H9 (cell line): ENCODE measurements at regions not wholly inside any gene's neighbourhood (a gene's known extent, or its start where the extent isn't known, plus 50 kb on each side); places are given as distances from the start of the nearest gene placed in this dataset.

Source experiments
- DNase-seq: peaks from one replicate; pipeline ENCODE4 v3.0.0-alpha.2; 2017
- H2AFZ ChIP-seq: one replicate; pipeline ENCODE4 v1.6.1; 2013; ENCODE audit warnings: mild to moderate bottlenecking, low read length, control low read depth, moderate library complexity
- H2AK5ac ChIP-seq: 2 replicates; pipeline ENCODE4 v1.6.1; 2013; ENCODE audit warnings: low read length, control low read depth, mixed read lengths; ENCODE audit not compliant: insufficient read length
- H2BK120ac ChIP-seq: one replicate; pipeline ENCODE4 v1.6.1; 2013; ENCODE audit warnings: low read depth, mild to moderate bottlenecking, low read length, control low read depth, inconsistent platforms; ENCODE audit not compliant: poor library complexity, severe bottlenecking
- H2BK12ac ChIP-seq: 2 replicates; pipeline ENCODE4 v1.6.1; 2013; ENCODE audit warnings: low read length, control low read depth, mixed read lengths, low read depth; ENCODE audit not compliant: insufficient read length
- H2BK15ac ChIP-seq: 2 replicates; pipeline ENCODE4 v1.6.1; 2013; ENCODE audit warnings: low read depth, low read length, control low read depth
- H2BK20ac ChIP-seq: one replicate; pipeline ENCODE4 v1.6.1; 2013; ENCODE audit warnings: low read depth, mild to moderate bottlenecking, low read length, control low read depth, inconsistent platforms; ENCODE audit not compliant: poor library complexity, severe bottlenecking
- H2BK5ac ChIP-seq: 2 replicates; pipeline ENCODE4 v1.6.1; 2013; ENCODE audit warnings: low read length, control low read depth, mixed read lengths; ENCODE audit not compliant: insufficient read length
- H3K14ac ChIP-seq: 2 replicates; pipeline ENCODE4 v1.6.1; 2013; ENCODE audit warnings: low read length, control low read depth; ENCODE audit not compliant: insufficient read depth
- H3K18ac ChIP-seq: 2 replicates; pipeline ENCODE4 v1.6.1; 2013; ENCODE audit warnings: low read depth, mild to moderate bottlenecking, mixed read lengths, low read length, control low read depth; ENCODE audit not compliant: insufficient read length
- H3K23ac ChIP-seq: 2 replicates; pipeline ENCODE4 v1.6.1; 2013; ENCODE audit warnings: low read length, control low read depth, mixed read lengths, low read depth; ENCODE audit not compliant: insufficient read length
- H3K23me2 ChIP-seq: 2 replicates; pipeline ENCODE4 v1.6.1; 2013; ENCODE audit warnings: low read depth, mild to moderate bottlenecking, mixed read lengths, low read length, control low read depth; ENCODE audit not compliant: insufficient read length, poor library complexity, severe bottlenecking
- H3K27ac ChIP-seq: 2 replicates; pipeline ENCODE4 v1.5.1; 2013; ENCODE audit warnings: low read length, control low read depth, mixed read lengths, low read depth; ENCODE audit not compliant: insufficient read length
- H3K27me3 ChIP-seq: 2 replicates; pipeline ENCODE4 v1.6.1; 2013; ENCODE audit warnings: low read length, control low read depth, inconsistent platforms; ENCODE audit not compliant: insufficient read depth
- H3K4ac ChIP-seq: 2 replicates; pipeline ENCODE4 v1.6.1; 2013; ENCODE audit warnings: low read depth, mild to moderate bottlenecking, control low read depth, inconsistent platforms, low read length, moderate library complexity
- H3K4me1 ChIP-seq: 2 replicates; pipeline ENCODE4 v1.6.1; 2013; ENCODE audit warnings: low read length, control low read depth, inconsistent platforms; ENCODE audit not compliant: insufficient read depth
- H3K4me2 ChIP-seq: 2 replicates; pipeline ENCODE4 v1.6.1; 2013; ENCODE audit warnings: low read length, control low read depth, mixed read lengths; ENCODE audit not compliant: insufficient read length, insufficient read depth
- H3K56ac ChIP-seq: 2 replicates; pipeline ENCODE4 v1.6.1; 2013; ENCODE audit warnings: low read depth, mild to moderate bottlenecking, mixed read lengths, low read length, control low read depth; ENCODE audit not compliant: insufficient read length
- H3K79me1 ChIP-seq: 2 replicates; pipeline ENCODE4 v1.6.1; 2013; ENCODE audit warnings: low read depth, mild to moderate bottlenecking, moderate library complexity, low read length, control low read depth, inconsistent platforms; ENCODE audit not compliant: insufficient read depth, poor library complexity, severe bottlenecking
- H3K79me2 ChIP-seq: 2 replicates; pipeline ENCODE4 v1.6.1; 2013; ENCODE audit warnings: low read length, control low read depth, inconsistent platforms; ENCODE audit not compliant: insufficient read depth
- H3K9ac ChIP-seq: 2 replicates; pipeline ENCODE4 v1.6.1; 2013; ENCODE audit warnings: low read length, control low read depth, mixed read lengths; ENCODE audit not compliant: insufficient read length; ENCODE audit errors: extremely low read depth
- H3K9me3 ChIP-seq: one replicate; pipeline ENCODE4 v1.6.1; 2013; ENCODE audit warnings: low read depth, low read length, inconsistent platforms; ENCODE audit not compliant: control insufficient read depth
- H3T11ph ChIP-seq: one replicate; pipeline ENCODE4 v1.6.1; 2013; ENCODE audit warnings: mild to moderate bottlenecking, low read length, control low read depth, inconsistent platforms
- H4K20me1 ChIP-seq: one replicate; pipeline ENCODE4 v1.6.1; 2013; ENCODE audit not compliant: control insufficient read depth, insufficient read length, insufficient read depth
- H4K5ac ChIP-seq: 2 replicates; pipeline ENCODE4 v1.6.1; 2013; ENCODE audit warnings: low read depth, mild to moderate bottlenecking, mixed read lengths, low read length, control low read depth; ENCODE audit not compliant: insufficient read length
- H4K8ac ChIP-seq: replicated peaks from 2 replicates; pipeline ENCODE4 v1.6.1; 2013; ENCODE audit warnings: low read length, control low read depth, mixed read lengths, low read depth; ENCODE audit not compliant: insufficient read length
- H4K91ac ChIP-seq: 2 replicates; pipeline ENCODE4 v1.6.1; 2013; ENCODE audit warnings: low read depth, mild to moderate bottlenecking, moderate library complexity, mixed read lengths, low read length, control low read depth; ENCODE audit not compliant: insufficient read length
- H3K27ac Mint-ChIP-seq, 3 experiments: 2 replicates in 2 of 3; 3 replicates in 1 of 3; pipeline ENCODE4 v1.8.0; 2020 to 2021; ENCODE audit warnings: mixed read lengths in 3 of 3, mild to moderate bottlenecking in 1 of 3, moderate library complexity in 1 of 3
- H3K27me3 Mint-ChIP-seq: 2 replicates; pipeline ENCODE4 v1.8.0; 2021; ENCODE audit warnings: low read depth, mild to moderate bottlenecking, moderate library complexity, mixed read lengths
- H3K36me3 Mint-ChIP-seq, 3 experiments: 2 replicates in 2 of 3; 3 replicates in 1 of 3; pipeline ENCODE4 v1.8.0; 2020 to 2021; ENCODE audit warnings: low read depth in 3 of 3, mixed read lengths in 3 of 3; ENCODE audit not compliant: insufficient read depth in 1 of 3
- H3K4me1 Mint-ChIP-seq, 2 experiments: 2 replicates each; pipeline ENCODE4 v1.8.0; 2020; ENCODE audit warnings: mixed read lengths in 2 of 2
- H3K4me3 Mint-ChIP-seq, 2 experiments: 2 replicates in 1 of 2; 3 replicates in 1 of 2; pipeline ENCODE4 v1.8.0; 2020 to 2021; ENCODE audit warnings: mild to moderate bottlenecking in 2 of 2, mixed read lengths in 2 of 2, moderate library complexity in 1 of 2
- H3K9me3 Mint-ChIP-seq, 2 experiments: 2 replicates in 1 of 2; 3 replicates in 1 of 2; pipeline ENCODE4 v1.8.0; 2020; ENCODE audit warnings: mild to moderate bottlenecking in 2 of 2, mixed read lengths in 2 of 2, moderate library complexity in 1 of 2
- CTCF ChIP-seq: fragments of 200-600 bp; sonication (generic); conservative IDR thresholded peaks from 3 replicates; pipeline ENCODE4 v1.8.0; 2021; ENCODE audit warnings: antibody characterized with exemption, mild to moderate bottlenecking

GRCh38 chr10:61166065-61166464, 222.1 kb upstream of the RHOBTB1 start:
- Histone ChIP-seq H3K14ac (no peak overlapping the region), H2AFZ (no peak overlapping the region), H3K9me3 (no peaks in the 10 kb centered on the region), H3K79me1 (no peaks in the 10 kb centered on the region), H2BK20ac (no peak overlapping the region), H3T11ph (no peak overlapping the region), H3K79me2 (no peaks in the 10 kb centered on the region), H3K4ac (no peak overlapping the region), H4K91ac (no peak overlapping the region), H4K20me1 (no peaks in the 10 kb centered on the region), H3K23me2 (no peaks in the 10 kb centered on the region), H2BK12ac (no peak overlapping the region), H2BK120ac (no peak overlapping the region), H3K4me2 (no peak overlapping the region), H2BK5ac (no peak overlapping the region), H3K27ac (no peak overlapping the region), H4K5ac (no peak overlapping the region), H4K8ac (no peak overlapping the region), H2AK5ac (no peak overlapping the region), H3K27me3 (no peaks in the 10 kb centered on the region), H3K18ac (no peak overlapping the region), H3K56ac (no peak overlapping the region), H3K23ac (no peak overlapping the region), H3K9ac (no peak overlapping the region), H2BK15ac (no peak overlapping the region), H3K4me1 (no peaks in the 10 kb centered on the region)
- Mint-ChIP-seq H3K9me3 (peaks cover 10 to 12% of the 10 kb centered on the region in 2 experiments), H3K27ac (no peak overlapping the region), H3K4me3 (no peak overlapping the region), H3K27me3 (no peaks in the 10 kb centered on the region), H3K36me3 (peaks cover 0 to 9% (median 4%) of the 10 kb centered on the region in 3 experiments; a peak in 5 of 7 replicates), H3K4me1 (no peaks in the 10 kb centered on the region)
- no peak for DNase-seq
- no peak for TF ChIP-seq CTCF
